DOHH2 (cell line): ENCODE measurements at regions not wholly inside any gene's neighbourhood (a gene's known extent, or its start where the extent isn't known, plus 50 kb on each side); places are given as distances from the start of the nearest gene placed in this dataset.

Experiments
- EZH2phosphoT487 ChIP-seq: fragments of 200-600 bp; sonication (generic); IDR thresholded peaks from 2 replicates; pipeline ENCODE4 v1.6.1; 2017; ENCODE audit warnings: borderline replicate concordance, mild to moderate bottlenecking, antibody characterized with exemption, low read length, moderate library complexity, mixed read lengths
- TF ChIP-seq, protein P1 (sequence below): fragments of 200-600 bp; sonication (generic); IDR thresholded peaks from one replicate; pipeline ENCODE4 v1.5.1; 2014; ENCODE audit warnings: antibody characterized with exemption, mild to moderate bottlenecking, low read depth, low read length; ENCODE audit not compliant: poor library complexity, severe bottlenecking

DNA sequence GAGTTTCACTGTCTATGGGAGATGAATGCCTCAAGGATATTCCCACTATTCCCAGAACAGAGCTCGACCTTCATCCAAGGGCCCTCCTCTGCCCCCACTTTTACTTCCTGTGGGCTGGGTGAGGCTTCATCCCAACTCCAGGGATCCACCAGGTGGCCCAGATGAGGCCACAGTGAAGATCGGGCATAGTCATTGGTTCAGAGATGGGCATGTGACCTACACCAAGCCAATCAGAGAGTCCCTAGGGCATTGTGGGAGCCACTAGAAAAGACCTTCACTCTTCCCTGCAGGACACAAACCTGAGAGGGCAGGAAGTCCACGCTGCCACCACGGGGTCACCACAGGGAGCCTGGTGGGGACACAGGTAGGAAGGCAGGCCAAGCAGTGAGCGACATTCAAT lies 72.9 kb upstream of the SLC22A16 start:
- TF ChIP-seq, protein P1, sequence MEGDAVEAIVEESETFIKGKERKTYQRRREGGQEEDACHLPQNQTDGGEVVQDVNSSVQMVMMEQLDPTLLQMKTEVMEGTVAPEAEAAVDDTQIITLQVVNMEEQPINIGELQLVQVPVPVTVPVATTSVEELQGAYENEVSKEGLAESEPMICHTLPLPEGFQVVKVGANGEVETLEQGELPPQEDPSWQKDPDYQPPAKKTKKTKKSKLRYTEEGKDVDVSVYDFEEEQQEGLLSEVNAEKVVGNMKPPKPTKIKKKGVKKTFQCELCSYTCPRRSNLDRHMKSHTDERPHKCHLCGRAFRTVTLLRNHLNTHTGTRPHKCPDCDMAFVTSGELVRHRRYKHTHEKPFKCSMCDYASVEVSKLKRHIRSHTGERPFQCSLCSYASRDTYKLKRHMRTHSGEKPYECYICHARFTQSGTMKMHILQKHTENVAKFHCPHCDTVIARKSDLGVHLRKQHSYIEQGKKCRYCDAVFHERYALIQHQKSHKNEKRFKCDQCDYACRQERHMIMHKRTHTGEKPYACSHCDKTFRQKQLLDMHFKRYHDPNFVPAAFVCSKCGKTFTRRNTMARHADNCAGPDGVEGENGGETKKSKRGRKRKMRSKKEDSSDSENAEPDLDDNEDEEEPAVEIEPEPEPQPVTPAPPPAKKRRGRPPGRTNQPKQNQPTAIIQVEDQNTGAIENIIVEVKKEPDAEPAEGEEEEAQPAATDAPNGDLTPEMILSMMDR: no peak
- no peak for TF ChIP-seq EZH2phosphoT487
